ENCODE measurements at regions not wholly inside any gene's neighbourhood (a gene's known extent, or its start where the extent isn't known, plus 50 kb on each side); places are given as distances from the start of the nearest gene placed in this dataset.

DNA sequence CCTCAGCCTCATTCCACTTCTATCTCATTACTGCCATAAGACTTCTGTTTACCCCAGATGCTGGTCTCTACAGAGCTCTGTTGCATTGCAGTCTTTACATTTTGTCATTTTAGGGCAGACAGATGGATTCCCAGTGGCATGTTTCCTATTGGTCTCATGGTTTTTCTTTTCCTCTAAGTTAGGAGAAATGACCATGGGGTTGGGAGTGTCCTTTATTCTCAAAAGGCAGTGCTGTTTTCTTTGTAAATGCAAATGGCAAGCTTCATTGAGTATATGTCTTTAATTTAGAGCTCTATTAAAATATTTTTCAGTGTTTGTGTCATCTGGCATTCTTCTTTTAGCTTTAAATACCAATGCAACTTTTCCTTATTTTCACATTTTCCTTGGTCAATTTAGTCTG, 57.0 kb downstream of the MSTN start:
- CTCF ChIA-PET (ENCODE audit: low intra/inter-chr PET ratio, low total read pairs) = no interaction called here

More for the DNA sequence above, 57.0 kb downstream of the MSTN start:
- no TSS peak for BruUV-seq (replicated peaks)
- Histone ChIP-seq H3K4me3 (replicated peaks in 1 of 3; ENCODE audit: insufficient read depth in 1 of 3, low read depth in 2 of 3, low read length in 3 of 3) (no peak overlapping the region), H3K27me3 (ENCODE audit: control insufficient read depth in 1 of 2, insufficient read depth in 2 of 2, low read length in 2 of 2) (0 out of 5 replicates have a peak, but pooled peaks cover 0 to 3% of the 10 kb centered on the region in 2 experiments), H3K4me1 (ENCODE audit: insufficient read depth, low read length) (no peaks in the 10 kb centered on the region), H3K36me3 (replicated peaks in 1 of 2; ENCODE audit: control insufficient read depth in 1 of 2, insufficient read depth in 2 of 2, low read length in 2 of 2) (no peaks in the 10 kb centered on the region), H3K79me2 (ENCODE audit: insufficient read depth, low read length) (no peaks in the 10 kb centered on the region), H3K9ac (ENCODE audit: insufficient read depth, low read depth, low read length) (no peak overlapping the region), H4K20me1 (ENCODE audit: insufficient read depth, low read length) (no peaks in the 10 kb centered on the region), H3K27ac (ENCODE audit: extremely low read length, insufficient read depth, low read length) (no peak overlapping the region), H3K9me3 (ENCODE audit: low read length) (no peaks in the 10 kb centered on the region), H3K4me2 (ENCODE audit: low read depth, low read length) (no peak overlapping the region), H2AFZ (ENCODE audit: low read length) (no peak overlapping the region)
- ATAC-seq (no peak), FAIRE-seq (no peak), DNase-seq (ENCODE audit: low spot score) (no peak)
- TF ChIP-seq, protein P1, sequence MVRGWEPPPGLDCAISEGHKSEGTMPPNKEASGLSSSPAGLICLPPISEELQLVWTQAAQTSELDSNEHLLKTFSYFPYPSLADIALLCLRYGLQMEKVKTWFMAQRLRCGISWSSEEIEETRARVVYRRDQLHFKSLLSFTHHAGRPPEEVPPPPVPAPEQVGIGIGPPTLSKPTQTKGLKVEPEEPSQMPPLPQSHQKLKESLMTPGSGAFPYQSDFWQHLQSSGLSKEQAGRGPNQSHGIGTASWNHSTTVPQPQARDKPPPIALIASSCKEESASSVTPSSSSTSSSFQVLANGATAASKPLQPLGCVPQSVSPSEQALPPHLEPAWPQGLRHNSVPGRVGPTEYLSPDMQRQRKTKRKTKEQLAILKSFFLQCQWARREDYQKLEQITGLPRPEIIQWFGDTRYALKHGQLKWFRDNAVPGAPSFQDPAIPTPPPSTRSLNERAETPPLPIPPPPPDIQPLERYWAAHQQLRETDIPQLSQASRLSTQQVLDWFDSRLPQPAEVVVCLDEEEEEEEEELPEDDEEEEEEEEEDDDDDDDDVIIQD (CRISPR knock-in tag; IDR thresholded peaks at IDR 0.05; ENCODE audit: low read depth) = no peak
- TF ChIP-seq ZNF33B (CRISPR knock-in tag; IDR thresholded peaks at IDR 0.05) (no peak), SCMH1 (CRISPR knock-in tag; IDR thresholded peaks at IDR 0.05; ENCODE audit: borderline replicate concordance) (no peak), ZNF256 (CRISPR knock-in tag; conservative IDR thresholded peaks at IDR 0.05) (no peak), AGO2 (optimal IDR thresholded peaks at IDR 0.05; ENCODE audit: low read depth, low read length) (no peak), POGZ (CRISPR knock-in tag; IDR thresholded peaks at IDR 0.05) (no peak), ZFP41 (CRISPR knock-in tag; IDR thresholded peaks at IDR 0.05; ENCODE audit: borderline replicate concordance) (no peak), ZNF761 (CRISPR knock-in tag; conservative IDR thresholded peaks at IDR 0.05) (no peak), SRSF9 (IDR thresholded peaks at IDR 0.05; ENCODE audit: borderline replicate concordance, insufficient read depth, low read depth, low read length, poor library complexity, severe bottlenecking) (no peak), U2AF1 (optimal IDR thresholded peaks at IDR 0.05; ENCODE audit: low read depth, low read length) (no peak), CENPX (CRISPR knock-in tag; IDR thresholded peaks at IDR 0.05) (no peak), ZNF331 (CRISPR knock-in tag; IDR thresholded peaks at IDR 0.05) (no peak), ZNF567 (CRISPR knock-in tag; IDR thresholded peaks at IDR 0.05; ENCODE audit: borderline replicate concordance) (no peak), YEATS2 (CRISPR knock-in tag; IDR thresholded peaks at IDR 0.05; ENCODE audit: borderline replicate concordance) (no peak)
- TF ChIP-seq, protein P2, sequence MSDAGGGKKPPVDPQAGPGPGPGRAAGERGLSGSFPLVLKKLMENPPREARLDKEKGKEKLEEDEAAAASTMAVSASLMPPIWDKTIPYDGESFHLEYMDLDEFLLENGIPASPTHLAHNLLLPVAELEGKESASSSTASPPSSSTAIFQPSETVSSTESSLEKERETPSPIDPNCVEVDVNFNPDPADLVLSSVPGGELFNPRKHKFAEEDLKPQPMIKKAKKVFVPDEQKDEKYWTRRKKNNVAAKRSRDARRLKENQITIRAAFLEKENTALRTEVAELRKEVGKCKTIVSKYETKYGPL (CRISPR knock-in tag; IDR thresholded peaks at IDR 0.05) = no peak
- intact Hi-C loops (cut with micrococcal nuclease; ENCODE audit: unreplicated experiment) (no loop called here), in situ Hi-C loops (cut with HindIII; ENCODE audit: extremely low pct_ligation_motif_present, low pct_unique_long_range_greater_than_20kb) (no loop called here)
- POLR2A ChIA-PET = no interaction called here

All from HepG2 (cell line).